GM18861 (cell line): ENCODE measurements at regions not wholly inside any gene's neighbourhood (a gene's known extent, or its start where the extent isn't known, plus 50 kb on each side); places are given as distances from the start of the nearest gene placed in this dataset.

Experiments
- ATAC-seq: cut with Tn5 transposase; IDR thresholded peaks from one replicate; pipeline ENCODE4 v1.9.1; 2021; ENCODE audit not compliant: unreplicated experiment

DNA sequence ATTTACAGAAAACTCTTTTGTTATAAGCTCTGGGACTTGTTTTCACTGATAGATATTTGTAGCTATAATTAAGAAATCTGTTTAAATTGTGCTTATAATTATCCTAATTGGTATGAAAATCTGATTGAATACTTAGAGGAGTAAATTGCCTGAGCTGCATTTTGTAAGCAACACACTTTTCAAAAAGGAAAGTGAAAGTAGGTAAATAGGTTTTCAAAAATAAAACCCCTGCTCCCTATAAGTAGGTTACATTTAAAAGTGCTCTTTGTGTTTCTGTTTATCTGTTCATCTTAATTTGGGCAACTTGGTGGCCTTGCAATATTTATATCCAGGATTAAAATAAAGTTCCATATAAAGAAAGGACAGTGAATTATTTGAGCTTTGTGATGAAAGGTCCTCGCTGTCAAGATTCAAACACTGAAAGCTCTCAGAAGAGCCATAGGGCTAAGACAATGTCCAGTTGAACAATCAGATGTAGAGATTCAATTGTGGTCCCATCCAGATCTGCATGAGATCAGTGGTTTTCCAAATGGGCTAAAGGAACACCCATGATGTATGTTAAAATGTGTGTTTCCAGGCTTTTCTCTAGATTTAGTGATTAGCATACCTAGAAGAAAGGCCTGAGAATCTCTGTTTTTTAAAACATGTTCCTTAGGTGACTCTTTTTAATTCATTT lies 371.6 kb downstream of the RPRM start:
- ATAC-seq, result no peak

DNA sequence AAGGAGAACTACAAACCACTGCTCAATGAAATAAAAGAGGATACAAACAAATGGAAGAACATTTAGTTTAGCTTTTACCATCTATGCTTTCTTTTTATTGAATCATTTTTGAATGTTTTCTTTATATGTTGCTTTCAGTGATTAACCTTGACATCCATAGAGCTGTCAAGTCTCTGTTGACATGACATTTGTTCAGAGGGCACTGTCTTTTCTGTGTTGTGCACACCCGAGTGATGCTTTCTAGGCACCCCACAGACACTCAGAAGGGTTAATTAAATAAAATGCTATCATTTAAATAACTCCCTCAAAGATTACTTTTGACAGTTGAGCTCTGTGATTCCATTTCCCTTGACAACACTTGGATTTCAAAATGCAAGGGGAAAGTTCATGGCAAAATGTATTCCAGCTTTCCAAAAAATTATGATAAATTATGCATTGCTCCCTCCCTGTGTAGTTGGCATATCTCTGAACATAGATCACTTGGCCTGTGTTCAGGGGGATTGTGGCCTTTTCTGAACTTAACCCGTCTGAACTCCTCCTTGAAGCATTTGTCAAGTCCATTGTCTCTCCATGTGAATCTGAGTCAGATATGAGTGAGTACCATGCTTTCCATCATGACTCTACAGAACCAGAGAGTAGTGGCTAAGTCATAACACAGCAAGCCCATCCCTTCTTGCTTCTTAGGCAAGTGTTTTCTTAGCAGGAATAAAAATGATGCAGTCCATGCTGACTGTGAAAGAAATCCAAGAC lies 372.6 kb downstream of the RPRM start:
- ATAC-seq, result no peak

DNA sequence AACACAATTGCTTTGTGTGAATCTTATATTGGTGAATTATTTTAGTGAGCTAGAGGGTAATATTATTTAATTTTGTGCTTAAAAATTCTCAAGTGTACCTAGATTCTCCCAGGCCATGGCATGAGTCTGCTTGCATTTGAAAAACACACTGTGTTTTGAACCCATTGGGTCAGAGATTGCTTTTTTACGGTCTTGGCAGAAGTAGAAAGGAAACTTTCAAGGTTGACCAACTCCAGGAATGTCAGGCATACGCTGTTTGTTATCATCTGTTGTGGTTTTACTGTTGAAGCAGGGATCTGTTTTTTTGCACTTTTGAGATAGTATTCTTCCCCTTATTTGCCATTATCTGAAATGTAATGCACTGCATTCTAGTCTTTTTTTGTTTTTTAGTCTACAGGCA lies 377.4 kb downstream of the RPRM start:
- no peak for ATAC-seq

DNA sequence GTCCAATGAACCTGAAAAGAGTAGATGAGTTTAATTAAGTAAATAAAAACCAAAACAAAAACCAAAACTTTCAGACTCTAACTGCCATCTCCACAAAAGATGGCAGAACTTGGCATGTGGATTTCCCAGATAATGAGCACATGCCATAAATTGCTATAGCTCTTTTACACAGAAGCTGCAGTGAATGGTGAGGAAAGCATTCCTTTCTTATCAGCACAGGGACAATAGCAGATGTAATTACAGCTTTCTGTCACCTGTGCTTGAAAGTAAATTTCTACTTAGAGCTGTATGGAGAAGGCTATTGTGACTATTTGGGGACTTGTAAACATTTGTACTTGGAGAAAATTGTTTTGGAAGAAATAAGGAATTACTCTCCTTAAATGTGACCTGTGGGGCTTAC lies 378.4 kb downstream of the RPRM start:
- ATAC-seq, result no peak

DNA sequence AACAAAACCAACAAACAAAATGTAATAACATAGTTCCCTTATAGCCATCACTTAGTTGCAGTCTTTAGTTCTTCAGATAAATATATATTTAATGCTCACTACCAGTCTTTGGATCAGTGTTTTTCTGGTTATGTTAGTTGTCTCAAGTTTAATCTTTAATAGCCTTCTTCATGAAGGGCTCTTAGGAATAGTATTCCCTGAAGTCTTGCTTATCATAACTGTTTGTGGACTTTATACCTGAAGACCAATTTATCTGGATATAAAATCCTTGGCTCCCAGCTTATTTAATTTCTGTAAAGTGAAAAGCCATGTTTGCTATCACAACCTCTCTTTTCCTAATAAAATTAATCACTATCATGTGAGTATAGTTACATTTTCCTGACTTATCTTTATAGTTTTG lies 379.7 kb downstream of the ARL6IP6 start:
- ATAC-seq, result no peak

DNA sequence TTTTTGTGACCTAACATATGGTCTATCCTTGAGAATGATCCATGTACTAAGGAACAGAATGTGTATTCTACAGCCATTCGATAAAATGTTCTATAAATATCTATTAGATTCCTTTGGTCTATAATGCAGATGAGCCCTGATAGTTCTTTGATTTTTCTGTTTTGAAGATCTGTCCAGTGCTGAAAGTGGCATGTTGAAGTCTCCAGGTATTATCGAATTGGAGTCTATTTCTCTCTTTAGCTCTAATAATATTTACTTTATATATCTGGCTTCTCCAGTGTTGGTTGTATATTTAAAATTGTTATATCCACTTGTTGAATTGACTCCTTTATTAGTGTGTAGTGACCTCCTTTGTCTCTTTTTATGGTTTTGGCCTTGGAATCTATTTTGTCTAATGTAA lies 377.9 kb downstream of the ARL6IP6 start:
- ATAC-seq, result no peak

DNA sequence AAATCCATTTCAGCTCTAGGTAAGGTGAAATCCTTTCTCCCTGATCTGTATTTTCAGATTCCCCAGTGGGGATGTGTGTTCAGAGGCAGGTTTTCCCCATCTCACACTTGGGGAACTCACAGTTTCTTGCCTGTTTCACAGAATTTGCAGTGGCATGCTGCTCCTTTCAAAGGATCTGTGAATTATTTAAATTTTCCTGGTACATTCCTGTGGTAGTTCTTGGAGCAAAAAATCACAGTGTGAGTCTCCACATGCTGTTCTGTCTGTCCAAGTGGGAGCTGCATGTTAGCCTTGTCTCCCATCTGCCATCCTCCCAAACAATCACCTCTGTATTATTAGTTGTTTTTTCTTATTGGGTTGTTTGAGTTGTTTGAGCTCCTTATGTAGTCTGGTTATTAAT lies 372.9 kb downstream of the ARL6IP6 start:
- ATAC-seq, result no peak

DNA sequence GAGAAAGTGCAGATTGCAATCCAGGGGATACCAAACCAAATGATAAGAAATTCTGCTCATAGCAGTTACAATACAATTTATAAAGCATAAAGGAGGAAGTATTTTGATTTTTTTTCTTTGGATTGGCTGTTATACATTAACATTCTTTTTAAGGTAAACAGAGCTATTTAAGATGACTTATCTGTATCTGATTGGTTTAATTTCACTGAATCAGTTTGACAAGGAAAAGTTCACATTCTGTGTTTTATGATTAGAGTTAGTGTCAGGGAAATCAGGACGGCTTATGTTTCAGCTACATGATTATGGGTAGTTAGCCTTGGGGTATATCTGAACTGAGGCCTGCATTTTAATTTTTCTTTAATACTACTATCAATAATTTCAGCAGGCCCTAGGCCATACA lies 360.9 kb downstream of the ARL6IP6 start:
- no peak for ATAC-seq

DNA sequence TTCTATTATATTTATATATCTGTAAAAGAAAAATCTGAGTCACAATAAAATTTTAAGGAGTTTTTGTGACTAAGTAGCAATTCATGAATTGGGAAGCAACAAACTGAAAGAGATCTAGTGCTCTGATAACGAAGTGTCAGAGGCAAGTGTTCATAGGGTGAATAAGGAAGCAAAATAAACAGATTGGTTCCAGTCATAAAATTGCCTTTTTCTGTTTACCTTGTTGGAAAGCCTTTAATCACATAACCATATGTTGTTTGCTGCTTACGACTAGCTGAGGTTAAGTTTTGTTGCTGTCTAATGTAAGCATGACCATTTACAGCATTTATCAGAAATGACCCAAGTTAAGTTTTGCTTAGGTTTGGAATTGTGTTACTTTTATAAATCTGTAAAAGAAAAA lies 358.9 kb downstream of the ARL6IP6 start:
- ATAC-seq, result no peak

DNA sequence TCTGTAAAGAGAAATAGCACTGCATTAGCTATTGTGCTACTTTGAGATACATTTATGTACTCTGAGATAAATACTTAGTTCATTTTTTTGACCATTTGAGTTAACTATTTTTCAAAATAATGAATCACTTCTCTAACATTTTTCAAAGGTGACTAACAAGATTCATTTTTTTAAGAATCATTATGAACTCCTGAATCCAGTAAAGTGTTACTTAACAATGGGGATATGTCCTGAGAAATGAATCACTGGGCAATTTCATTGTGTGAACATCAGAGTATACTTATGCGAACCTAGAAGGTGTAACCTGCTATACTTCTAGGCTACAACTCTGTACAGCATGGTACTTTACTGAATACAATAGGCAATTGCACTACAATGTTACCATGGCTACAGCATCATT lies 355.8 kb downstream of the ARL6IP6 start:
- no peak for ATAC-seq

DNA sequence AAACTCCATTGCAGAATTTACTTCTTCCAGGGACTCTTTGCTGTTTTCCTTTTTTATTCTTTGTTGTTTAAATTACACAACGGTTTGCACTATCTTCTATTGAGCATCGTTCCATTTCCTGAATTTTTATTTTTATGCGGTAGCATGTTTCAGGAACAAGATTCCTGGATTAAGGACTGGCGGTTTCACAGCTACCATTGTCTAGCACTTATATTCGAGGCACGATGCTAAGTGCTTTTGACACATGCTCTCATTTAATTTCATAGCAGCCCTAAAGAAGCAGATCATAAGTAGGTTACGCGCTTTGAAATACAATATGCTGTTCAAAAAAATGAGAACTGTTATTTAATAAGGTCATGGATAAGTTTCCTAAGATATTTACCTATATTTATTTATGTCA lies 354.4 kb downstream of the ARL6IP6 start:
- no peak for ATAC-seq

DNA sequence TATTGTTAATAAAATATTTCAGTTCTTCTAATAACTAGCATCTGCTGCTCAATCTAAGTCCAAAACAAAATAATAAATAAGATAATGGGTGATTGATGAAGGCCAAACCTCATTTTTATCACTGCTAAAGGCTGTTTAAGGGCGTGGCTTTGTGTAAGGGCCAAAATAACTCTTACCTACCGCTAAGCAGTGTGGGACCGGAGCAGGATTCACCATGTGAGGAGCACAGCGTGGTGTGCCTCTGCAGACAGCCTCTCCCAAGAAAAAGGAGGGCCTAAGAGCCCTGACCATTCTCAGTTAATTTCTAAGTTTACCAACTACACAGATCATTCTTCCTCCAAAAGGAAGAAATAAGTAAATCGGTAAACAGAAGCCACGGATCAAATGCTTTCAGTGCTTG lies 353.7 kb downstream of the ARL6IP6 start:
- no peak for ATAC-seq

DNA sequence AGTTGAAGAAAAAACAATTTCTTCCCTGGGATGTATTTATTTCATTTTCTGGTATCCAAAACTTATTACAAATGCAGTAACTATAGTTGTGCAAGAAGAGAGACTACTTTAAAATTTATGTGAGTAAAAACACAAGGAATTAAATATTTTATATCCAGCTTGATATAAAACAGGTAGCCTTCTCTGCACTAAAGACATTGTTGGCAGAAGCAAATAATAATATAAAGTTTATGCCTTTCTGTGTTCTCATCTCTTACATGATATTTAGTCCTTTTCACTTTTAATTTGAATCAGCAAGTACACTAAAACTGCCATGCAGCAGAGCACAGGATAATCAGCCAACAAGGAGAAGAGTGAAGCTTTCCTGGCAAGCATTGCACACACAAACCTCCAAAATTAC lies 352.7 kb downstream of the ARL6IP6 start:
- ATAC-seq, result no peak

DNA sequence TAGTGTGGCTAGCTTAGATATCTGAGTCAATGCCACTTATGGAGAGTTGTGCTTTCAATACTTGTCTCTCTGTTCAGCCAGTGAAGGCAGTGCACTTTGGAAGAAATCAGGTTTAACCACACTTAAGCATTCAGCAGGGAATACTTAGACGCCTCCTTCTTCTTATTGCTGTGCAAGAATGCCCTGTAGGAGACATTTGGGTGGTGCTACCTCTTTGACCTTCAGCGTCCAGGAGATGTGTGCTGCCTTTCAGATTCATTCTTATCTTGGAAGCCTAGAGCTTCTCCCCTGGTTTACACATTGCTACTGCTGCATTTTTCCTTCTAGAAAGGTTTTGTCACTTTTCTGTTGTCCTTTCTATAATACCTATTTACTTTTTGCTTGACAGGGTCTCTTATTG lies 350.5 kb downstream of the ARL6IP6 start:
- ATAC-seq, result no peak

DNA sequence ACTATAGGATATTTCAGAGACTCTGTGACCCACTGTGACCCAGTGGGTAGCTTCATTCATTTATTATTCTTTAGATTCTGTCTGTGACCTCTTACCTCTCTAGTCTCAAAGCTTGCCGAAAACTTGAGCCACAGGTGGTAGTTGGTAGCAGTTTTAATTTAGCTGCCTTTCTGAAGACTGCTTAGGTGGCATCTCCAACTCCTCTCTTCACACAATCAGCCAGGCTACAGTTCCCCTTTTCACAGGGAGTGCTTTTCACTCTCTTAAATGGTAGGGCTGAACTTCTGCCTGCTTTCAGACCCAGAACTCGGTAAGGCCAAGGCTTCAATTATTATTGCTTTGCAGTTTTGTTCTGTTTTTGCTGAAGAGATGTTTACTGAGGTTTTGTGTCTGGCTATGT lies 349.6 kb downstream of the ARL6IP6 start:
- ATAC-seq, result no peak

DNA sequence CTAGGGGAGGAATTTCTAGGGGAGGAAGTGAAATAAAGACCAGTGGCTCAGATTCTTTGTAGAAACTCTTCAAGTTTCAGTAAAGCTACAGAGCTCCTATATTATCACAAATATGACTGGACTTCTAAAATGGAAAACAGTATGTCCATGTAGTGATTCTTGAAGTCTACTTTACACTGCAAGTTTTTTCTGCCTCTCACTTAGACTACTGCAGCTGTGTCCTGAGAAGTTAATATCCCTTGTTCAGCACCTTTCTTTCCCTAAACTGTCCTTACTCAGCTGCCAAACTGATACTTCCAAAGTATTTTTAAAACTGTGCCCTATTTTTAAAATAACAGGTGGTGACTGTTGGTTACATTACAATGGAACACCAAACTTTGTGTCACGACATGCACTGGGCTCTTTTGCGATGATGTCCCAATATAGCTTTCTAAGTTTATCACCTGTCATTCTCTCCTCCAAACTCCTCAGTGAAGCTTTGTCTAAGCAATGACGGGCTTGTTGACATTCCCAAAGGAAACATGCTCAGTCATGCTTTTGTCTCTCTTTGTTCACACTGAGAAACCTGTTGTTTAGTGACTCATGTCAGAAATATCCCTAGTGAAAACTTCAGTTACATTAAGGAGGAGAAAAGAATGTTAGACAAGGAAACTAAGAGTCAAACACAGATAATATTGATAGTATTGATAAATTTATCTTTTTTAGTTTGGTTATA lies 341.1 kb downstream of the ARL6IP6 start:
- ATAC-seq, result no peak

DNA sequence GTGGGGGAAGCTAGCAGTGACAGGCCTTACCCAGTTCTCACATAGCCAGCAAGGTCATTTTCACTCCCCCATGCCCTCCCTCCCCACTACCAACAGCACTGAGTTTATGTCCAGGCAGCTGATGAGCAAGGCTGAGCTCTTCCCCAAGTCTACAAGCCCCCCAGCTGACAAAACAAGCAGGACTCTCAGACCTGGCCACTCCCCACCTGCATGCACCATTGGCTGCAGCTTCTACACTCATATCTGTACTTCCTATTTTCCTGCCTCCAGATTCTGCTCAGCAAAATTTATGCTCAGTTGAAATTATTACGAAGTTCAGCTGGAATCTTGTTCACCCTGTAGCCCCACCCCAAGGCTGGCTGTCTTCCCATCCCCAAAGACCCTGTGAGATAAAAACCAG lies 339.3 kb downstream of the ARL6IP6 start:
- no peak for ATAC-seq

DNA sequence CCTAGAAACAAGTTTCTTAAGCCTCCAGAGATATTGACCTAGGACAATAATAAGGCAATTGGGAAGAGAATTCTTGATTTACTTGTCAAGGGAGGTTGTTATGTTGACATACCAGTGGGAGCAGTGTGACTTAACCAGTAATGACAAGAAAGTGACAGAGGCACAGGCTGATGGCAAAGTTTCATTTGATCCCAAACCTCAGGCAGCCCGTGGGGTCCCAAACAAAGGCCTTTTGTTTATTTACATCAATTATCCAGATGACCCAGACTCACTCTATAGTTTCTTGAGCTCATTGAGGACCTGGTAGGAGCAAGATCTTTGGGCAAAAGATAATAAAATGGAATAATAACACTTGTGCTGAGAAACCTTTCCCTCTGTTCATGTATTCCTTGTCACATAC lies 336.8 kb downstream of the ARL6IP6 start:
- ATAC-seq, result no peak

DNA sequence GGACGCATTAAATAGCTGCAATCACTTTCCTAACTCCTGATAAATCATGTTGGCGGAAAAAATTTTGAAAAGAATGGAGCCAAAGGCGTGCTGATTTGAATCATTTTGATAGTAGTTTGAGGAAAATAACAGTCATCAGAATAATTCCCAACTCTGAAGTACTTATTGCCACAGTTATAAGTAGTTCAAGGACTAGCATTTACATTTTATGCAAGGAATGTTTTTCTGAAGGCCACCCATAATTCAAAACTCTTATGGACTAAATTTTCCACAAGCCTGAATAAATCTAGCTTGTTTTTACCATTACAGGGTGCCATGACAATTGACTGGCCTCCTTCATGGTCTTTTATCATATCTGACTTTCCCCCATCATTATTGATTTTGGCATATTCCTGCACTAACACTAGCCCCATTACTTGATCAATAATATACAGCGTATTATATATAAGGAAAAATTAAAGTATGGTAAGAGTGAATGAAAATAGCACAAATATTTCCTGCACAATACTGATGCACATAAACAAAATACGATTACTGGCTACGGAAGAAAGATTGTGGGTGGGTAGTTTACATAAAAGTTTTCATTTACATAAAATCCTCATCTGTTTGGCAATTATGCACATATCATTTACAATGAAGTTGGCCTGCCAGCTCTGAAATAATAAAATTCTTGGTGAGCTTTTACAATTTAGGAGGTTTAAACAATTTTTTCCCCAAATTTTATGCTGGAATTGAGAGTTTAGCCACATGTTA lies 334.6 kb downstream of the ARL6IP6 start:
- ATAC-seq, result no peak

DNA sequence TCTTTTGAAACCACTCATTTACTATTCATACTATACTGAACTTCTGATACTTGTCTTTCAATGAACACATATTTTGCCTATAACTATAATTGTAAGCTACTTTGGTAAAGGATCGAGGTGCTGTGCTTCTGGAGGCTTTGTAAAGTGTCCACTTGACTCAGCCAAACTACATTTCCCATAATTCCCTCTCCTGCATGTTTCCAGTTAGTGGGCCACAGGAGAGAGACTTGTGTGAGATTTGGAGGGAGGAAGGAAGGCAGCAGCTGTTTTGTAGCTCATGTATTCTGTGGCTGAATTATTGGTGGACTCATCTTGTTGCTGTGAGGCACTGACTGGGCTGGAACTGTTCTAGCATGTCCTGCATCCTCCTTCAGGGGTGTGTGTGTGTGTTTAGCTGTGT lies 328.8 kb downstream of the ARL6IP6 start:
- no peak for ATAC-seq

DNA sequence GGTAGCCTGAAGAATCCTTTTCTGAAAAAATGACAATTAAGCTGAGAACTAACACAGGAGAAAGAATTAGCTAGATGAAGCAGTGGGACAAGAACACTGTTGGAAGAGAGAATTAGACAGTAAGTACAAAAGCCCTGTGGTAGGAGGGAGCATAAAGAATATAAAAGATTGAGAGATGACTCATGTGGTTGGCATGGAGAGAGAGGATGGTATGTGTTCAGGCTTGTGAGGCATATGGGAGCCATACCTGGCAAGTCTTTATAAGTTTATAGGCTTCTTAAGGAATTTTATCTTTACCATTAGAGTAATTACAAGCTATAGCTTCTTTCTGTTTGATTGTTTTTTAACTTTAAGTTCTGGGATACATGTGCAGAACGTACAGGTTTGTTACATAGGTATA lies 325.0 kb downstream of the ARL6IP6 start:
- no peak for ATAC-seq

DNA sequence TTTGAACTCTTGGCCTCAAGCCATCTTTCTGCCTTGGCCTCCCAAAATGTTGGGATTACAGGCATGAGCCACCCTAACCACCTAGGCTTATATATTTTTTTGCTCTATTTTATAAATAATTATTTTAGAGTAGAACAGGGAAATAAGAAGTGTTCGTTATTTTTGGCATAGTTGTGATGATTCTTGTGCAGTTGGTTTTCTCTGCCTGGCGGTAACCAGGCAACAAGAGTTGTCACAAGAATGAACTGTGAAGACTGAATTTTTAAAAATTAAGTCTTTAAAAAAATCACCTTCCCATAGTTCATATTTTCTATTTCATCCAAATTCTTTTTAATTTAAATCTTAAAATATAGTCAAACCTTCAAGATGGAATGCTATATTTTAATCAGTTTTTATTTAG lies 310.2 kb downstream of the ARL6IP6 start:
- no peak for ATAC-seq
